CD4-positive, alpha-beta T cell (primary cell): ENCODE measurements at regions not wholly inside any gene's neighbourhood (a gene's known extent, or its start where the extent isn't known, plus 50 kb on each side); places are given as distances from the start of the nearest gene placed in this dataset.

Experiments
- ATAC-seq: fragments of 200-7000 bp; cut with Tn5 transposase; one replicate; pipeline ENCODE4 v1.10.0; 2022; ENCODE audit warnings: mild to moderate bottlenecking; ENCODE audit not compliant: poor library complexity
- CTCF ChIA-PET: fragments of 350-600 bp; sonication (Branson Sonifier 250); formaldehyde crosslinking; loops from one replicate; lab custom pipeline; 2021; ENCODE audit warnings: antibody characterized with exemption, inconsistent platforms; lab: Charles Lee
- POLR2A ChIA-PET: fragments of 350-600 bp; sonication (Branson Sonifier 250); formaldehyde crosslinking; loops from one replicate; lab custom pipeline; 2021; ENCODE audit warnings: antibody characterized with exemption, inconsistent platforms; lab: Charles Lee
- DNase-seq, 14 experiments: peaks; one replicate each; pipeline ENCODE4 v3.0.0-alpha.2; 2013 to 2020; ENCODE audit warnings: mixed read lengths in 2 of 14
- H3K27ac ChIP-seq, 2 donors: one replicate each; pipeline versions ENCODE4 v1.5.1 to v1.7.0; 2013; ENCODE audit warnings: low read length in 2 of 2, low read depth in 1 of 2, mild to moderate bottlenecking in 1 of 2
- H3K27me3 ChIP-seq, 2 experiments: 1 replicate in 1 of 2; 2 replicates in 1 of 2; pipeline versions ENCODE4 v1.6.1 to v1.7.0; 2013; ENCODE audit warnings: low read length in 2 of 2, control low read depth in 1 of 2, mild to moderate bottlenecking in 1 of 2, moderate library complexity in 1 of 2; ENCODE audit not compliant: insufficient read depth in 2 of 2, control insufficient read depth in 1 of 2
- H3K36me3 ChIP-seq: one replicate; pipeline ENCODE4 v1.6.1; 2013; ENCODE audit warnings: low read length, control low read depth; ENCODE audit not compliant: insufficient read depth
- H3K4me1 ChIP-seq: one replicate; pipeline ENCODE4 v1.6.1; 2013; ENCODE audit warnings: low read length, control low read depth; ENCODE audit not compliant: insufficient read depth
- H3K4me3 ChIP-seq: one replicate; pipeline ENCODE4 v1.5.1; 2013; ENCODE audit warnings: mild to moderate bottlenecking, low read length, moderate library complexity
- H3K9me3 ChIP-seq, 2 experiments: 1 replicate in 1 of 2; 2 replicates in 1 of 2; pipeline versions ENCODE4 v1.6.1 to v1.7.0; 2013; ENCODE audit warnings: low read length in 2 of 2, mild to moderate bottlenecking in 2 of 2, control low read depth in 1 of 2, moderate library complexity in 1 of 2; ENCODE audit not compliant: control insufficient read depth in 1 of 2, insufficient read depth in 1 of 2
- H3K27ac Mint-ChIP-seq: one replicate; pipeline ENCODE4 v1.8.0; 2020; ENCODE audit warnings: mixed read lengths
- H3K27me3 Mint-ChIP-seq: one replicate; pipeline ENCODE4 v1.8.0; 2021; ENCODE audit warnings: mixed read lengths
- H3K36me3 Mint-ChIP-seq: one replicate; pipeline ENCODE4 v1.8.0; 2021; ENCODE audit warnings: low read depth, mixed read lengths
- H3K4me1 Mint-ChIP-seq: one replicate; pipeline ENCODE4 v1.8.0; 2021; ENCODE audit warnings: low read depth, mixed read lengths
- H3K4me3 Mint-ChIP-seq: one replicate; pipeline ENCODE4 v1.8.0; 2020; ENCODE audit warnings: mild to moderate bottlenecking, mixed read lengths
- H3K9me3 Mint-ChIP-seq: one replicate; pipeline ENCODE4 v1.8.0; 2020; ENCODE audit warnings: mixed read lengths
- intact Hi-C, 2 experiments: fragments of 100-400 bp; cut with DNase I in 1 of 2; cut with micrococcal nuclease in 1 of 2; formaldehyde crosslinking; loops; one replicate each; pipeline versions ENCODE4 v1.15.1 to v1.9.0; 2023 to 2025; cut with DNase I, micrococcal nuclease
- TF ChIP-seq, protein P1 (sequence below): fragments of 200-600 bp; IDR thresholded peaks from one replicate; pipeline ENCODE4 v1.8.0; 2022; ENCODE audit warnings: antibody characterized with exemption, mild to moderate bottlenecking

DNA sequence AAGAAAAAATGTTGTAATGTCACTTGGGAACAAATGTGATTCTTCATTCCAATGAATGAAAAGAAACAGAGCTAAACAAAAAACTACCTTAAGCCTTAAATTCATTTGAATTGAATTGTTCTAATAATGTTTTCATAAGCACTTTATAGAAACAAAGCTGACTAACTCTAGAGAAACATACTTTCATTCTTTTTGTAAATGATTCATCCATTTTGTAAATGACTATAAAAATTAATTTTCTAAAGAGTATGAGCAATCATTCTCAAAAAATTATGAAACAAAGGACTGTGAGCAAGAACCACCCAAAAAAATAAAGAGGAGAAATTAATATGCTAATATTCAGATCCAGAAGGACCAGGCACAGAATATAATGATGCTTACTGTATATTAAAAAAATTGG lies 986.5 kb upstream of the CHORDC1 start:
- ATAC-seq (no peak), DNase-seq (no peak)
- Histone ChIP-seq H3K4me3 (no peak overlapping the region), H3K9me3 (no peaks in the 10 kb centered on the region), H3K36me3 (no peaks in the 10 kb centered on the region), H3K4me1 (no peaks in the 10 kb centered on the region), H3K27ac (no peak overlapping the region), H3K27me3 (no peaks in the 10 kb centered on the region)
- ChIA-PET CTCF (no interaction called here), POLR2A (no interaction called here)
- Mint-ChIP-seq H3K27me3 (no peaks in the 10 kb centered on the region), H3K36me3 (no peaks in the 10 kb centered on the region), H3K9me3 (peaks cover 5% of the 10 kb centered on the region), H3K27ac (no peak overlapping the region), H3K4me3 (no peak overlapping the region), H3K4me1 (no peaks in the 10 kb centered on the region)
- TF ChIP-seq, protein P1, sequence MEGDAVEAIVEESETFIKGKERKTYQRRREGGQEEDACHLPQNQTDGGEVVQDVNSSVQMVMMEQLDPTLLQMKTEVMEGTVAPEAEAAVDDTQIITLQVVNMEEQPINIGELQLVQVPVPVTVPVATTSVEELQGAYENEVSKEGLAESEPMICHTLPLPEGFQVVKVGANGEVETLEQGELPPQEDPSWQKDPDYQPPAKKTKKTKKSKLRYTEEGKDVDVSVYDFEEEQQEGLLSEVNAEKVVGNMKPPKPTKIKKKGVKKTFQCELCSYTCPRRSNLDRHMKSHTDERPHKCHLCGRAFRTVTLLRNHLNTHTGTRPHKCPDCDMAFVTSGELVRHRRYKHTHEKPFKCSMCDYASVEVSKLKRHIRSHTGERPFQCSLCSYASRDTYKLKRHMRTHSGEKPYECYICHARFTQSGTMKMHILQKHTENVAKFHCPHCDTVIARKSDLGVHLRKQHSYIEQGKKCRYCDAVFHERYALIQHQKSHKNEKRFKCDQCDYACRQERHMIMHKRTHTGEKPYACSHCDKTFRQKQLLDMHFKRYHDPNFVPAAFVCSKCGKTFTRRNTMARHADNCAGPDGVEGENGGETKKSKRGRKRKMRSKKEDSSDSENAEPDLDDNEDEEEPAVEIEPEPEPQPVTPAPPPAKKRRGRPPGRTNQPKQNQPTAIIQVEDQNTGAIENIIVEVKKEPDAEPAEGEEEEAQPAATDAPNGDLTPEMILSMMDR = no peak
- intact Hi-C loops = no loop called here

DNA sequence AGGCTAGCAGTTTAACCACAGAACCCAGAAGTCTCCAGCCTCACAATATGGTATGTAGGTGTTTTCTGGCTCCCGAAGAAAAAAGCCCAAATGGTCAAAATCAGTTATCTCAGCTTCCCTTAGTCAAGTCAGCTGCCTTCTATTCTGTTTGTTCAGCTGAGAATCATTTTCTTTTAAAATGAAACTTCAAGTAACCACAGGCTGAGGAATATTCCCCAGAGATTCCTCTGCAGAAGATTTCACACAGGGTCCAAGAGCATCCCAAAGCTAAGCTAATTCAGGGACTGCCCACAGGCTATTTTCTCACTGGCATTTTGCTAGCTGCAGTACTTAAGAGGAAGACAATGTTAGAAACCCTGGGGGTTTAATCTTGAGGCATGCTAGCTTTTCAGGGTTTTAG lies 977.0 kb upstream of the CHORDC1 start:
- H3K4me3 Mint-ChIP-seq = no peak overlapping the region
- H3K27ac ChIP-seq = no peak overlapping the region
- H3K27me3 Mint-ChIP-seq = no peaks in the 10 kb centered on the region
- H3K4me1 Mint-ChIP-seq = no peaks in the 10 kb centered on the region
- TF ChIP-seq, protein P1 = no peak
- H3K36me3 Mint-ChIP-seq = no peaks in the 10 kb centered on the region
- no peak overlapping the region for H3K4me3 ChIP-seq
- no peaks in the 10 kb centered on the region for H3K4me1 ChIP-seq
- DNase-seq = no peak
- POLR2A ChIA-PET = no interaction called here
- peaks cover 3% of the 10 kb centered on the region for H3K9me3 Mint-ChIP-seq
- CTCF ChIA-PET = no interaction called here
- peaks cover 0 to 3% of the 10 kb centered on the region in 2 experiments for H3K9me3 ChIP-seq
- H3K36me3 ChIP-seq = no peaks in the 10 kb centered on the region
- H3K27ac Mint-ChIP-seq = no peak overlapping the region
- no peaks in the 10 kb centered on the region for H3K27me3 ChIP-seq
- intact Hi-C loops = no loop called here
- ATAC-seq = no peak

DNA sequence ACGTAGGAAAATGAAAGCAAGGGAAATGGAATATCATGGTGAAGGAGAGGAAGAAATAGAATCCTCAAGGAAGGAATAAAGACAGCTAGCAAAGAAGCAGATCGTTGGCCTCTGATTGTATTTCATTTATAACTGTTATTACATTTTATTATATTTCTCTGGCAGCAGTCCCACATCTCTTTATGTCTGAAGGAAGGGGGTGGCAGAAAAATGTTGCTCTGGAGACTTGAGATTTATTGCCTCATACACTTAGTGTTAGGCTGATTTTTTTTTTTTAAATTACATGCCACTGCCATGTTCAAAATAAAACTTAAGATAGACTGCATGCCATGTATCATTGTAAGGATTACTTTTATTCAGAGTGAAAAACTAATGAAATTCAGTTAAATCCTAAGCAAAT lies 971.7 kb upstream of the CHORDC1 start:
- TF ChIP-seq, protein P1 = no peak
- CTCF ChIA-PET = no interaction called here

More for the DNA sequence above, 971.7 kb upstream of the CHORDC1 start:
- Mint-ChIP-seq H3K27ac (no peak overlapping the region), H3K4me3 (no peak overlapping the region), H3K9me3 (peaks cover 3% of the 10 kb centered on the region), H3K27me3 (no peaks in the 10 kb centered on the region), H3K4me1 (no peaks in the 10 kb centered on the region), H3K36me3 (no peaks in the 10 kb centered on the region)
- Histone ChIP-seq H3K36me3 (no peaks in the 10 kb centered on the region), H3K9me3 (peaks cover 0 to 3% of the 10 kb centered on the region in 2 experiments), H3K4me1 (no peaks in the 10 kb centered on the region), H3K27me3 (no peaks in the 10 kb centered on the region), H3K27ac (no peak overlapping the region), H3K4me3 (no peak overlapping the region)
- intact Hi-C loops = no loop called here
- DNase-seq (no peak), ATAC-seq (no peak)
- POLR2A ChIA-PET = no interaction called here
